Liver (tissue), 8 donors: ENCODE measurements at regions not wholly inside any gene's neighbourhood (a gene's known extent, or its start where the extent isn't known, plus 50 kb on each side); places are given as distances from the start of the nearest gene placed in this dataset.

ENCODE experiments used
- DNase-seq: peaks from one replicate; pipeline ENCODE4 v3.0.0-alpha.2; 2017; ENCODE audit warnings: low spot score
- H3K27ac ChIP-seq, 2 donors: one replicate each; pipeline ENCODE4 v1.7.0; 2013; ENCODE audit warnings: inconsistent platforms in 2 of 2, low read length in 2 of 2, control low read depth in 1 of 2, low read depth in 1 of 2, mild to moderate bottlenecking in 1 of 2
- H3K27me3 ChIP-seq, 4 donors: one replicate each; pipeline versions ENCODE4 v1.6.1 to v1.7.0; 2013; ENCODE audit warnings: low read length in 3 of 4, inconsistent platforms in 1 of 4, mild to moderate bottlenecking in 1 of 4, moderate library complexity in 1 of 4; ENCODE audit not compliant: control insufficient read depth in 4 of 4, insufficient read depth in 4 of 4
- H3K36me3 ChIP-seq, 4 donors: one replicate each; pipeline versions ENCODE4 v1.6.1 to v1.7.0; 2013; ENCODE audit warnings: low read length in 3 of 4, mild to moderate bottlenecking in 3 of 4, low read depth in 1 of 4, moderate library complexity in 1 of 4; ENCODE audit not compliant: control insufficient read depth in 4 of 4, insufficient read depth in 3 of 4
- H3K4me1 ChIP-seq, 4 donors: one replicate each; pipeline versions ENCODE4 v1.6.1 to v1.7.0; 2013; ENCODE audit warnings: low read length in 3 of 4, mild to moderate bottlenecking in 3 of 4, moderate library complexity in 1 of 4; ENCODE audit not compliant: control insufficient read depth in 4 of 4, insufficient read depth in 4 of 4
- H3K4me3 ChIP-seq, 3 donors: one replicate each; pipeline versions ENCODE4 v1.6.1 to v1.7.0; 2013; ENCODE audit warnings: low read length in 3 of 3, control low read depth in 1 of 3, low read depth in 1 of 3, mild to moderate bottlenecking in 1 of 3
- H3K9ac ChIP-seq, 2 donors: one replicate each; pipeline ENCODE4 v1.7.0; 2013; ENCODE audit warnings: low read length in 2 of 2, mild to moderate bottlenecking in 2 of 2, moderate library complexity in 2 of 2, control low read depth in 1 of 2, low read depth in 1 of 2
- H3K9me3 ChIP-seq, 4 donors: one replicate each; pipeline versions ENCODE4 v1.6.1 to v1.7.0; 2013; ENCODE audit warnings: low read length in 3 of 4; ENCODE audit not compliant: control insufficient read depth in 4 of 4
- FOXA1 ChIP-seq: IDR thresholded peaks from 2 replicates; pipeline ENCODE4 v1.6.1; 2016; ENCODE audit warnings: antibody characterized with exemption
- FOXA2 ChIP-seq: IDR thresholded peaks from 2 replicates; pipeline ENCODE4 v1.6.1; 2016; ENCODE audit warnings: antibody characterized with exemption
- HNF4A ChIP-seq, 2 donors: conservative IDR thresholded peaks; 2 replicates each; pipeline ENCODE4 v1.6.1; 2016; ENCODE audit warnings: antibody characterized with exemption in 2 of 2, mild to moderate bottlenecking in 2 of 2
- HNF4G ChIP-seq: IDR thresholded peaks from 2 replicates; pipeline ENCODE4 v1.6.1; 2016; ENCODE audit warnings: antibody characterized with exemption
- JUND ChIP-seq, 2 donors: IDR thresholded peaks; 2 replicates each; pipeline ENCODE4 v1.6.1; 2016; ENCODE audit warnings: antibody characterized with exemption in 2 of 2
- NR2F2 ChIP-seq: IDR thresholded peaks from 2 replicates; pipeline ENCODE4 v1.6.1; 2016; ENCODE audit warnings: antibody characterized with exemption
- RAD21 ChIP-seq, 2 donors: IDR thresholded peaks; 2 replicates each; pipeline ENCODE4 v1.6.1; 2016; ENCODE audit warnings: antibody characterized with exemption in 2 of 2, mild to moderate bottlenecking in 2 of 2
- TAF1 ChIP-seq: conservative IDR thresholded peaks from 2 replicates; pipeline ENCODE4 v1.6.1; 2016; ENCODE audit warnings: antibody characterized with exemption, mild to moderate bottlenecking
- WGBS: extraction: QIAGEN DNeasy Blood & Tissue Kit; methylation state at CpG from one replicate; pipeline ENCODE4 v1.1.7; 2013; 5-methylcytosine and 5-hydroxymethylcytosine counted together
- TF ChIP-seq, protein P1 (sequence below): fragments of 150-350 bp; IDR thresholded peaks from 2 replicates; pipeline ENCODE4 v1.5.1; 2017; ENCODE audit warnings: improper control_type of control experiment, low read depth, low read length; ENCODE audit not compliant: missing input control
- TF ChIP-seq, protein P2 (sequence below): IDR thresholded peaks from 2 replicates; pipeline ENCODE4 v1.6.1; 2016; ENCODE audit warnings: antibody characterized with exemption
- TF ChIP-seq, protein P3 (sequence below): IDR thresholded peaks from 2 replicates; pipeline ENCODE4 v1.6.1; 2016; ENCODE audit warnings: antibody characterized with exemption
- TF ChIP-seq, protein P4 (sequence below): IDR thresholded peaks from 2 replicates; pipeline ENCODE4 v1.6.1; 2016; ENCODE audit warnings: antibody characterized with exemption, mild to moderate bottlenecking
- donor health status: healthy.
- donor health status: healthy.
- donor health status: healthy.
- donor health status: healthy.
- donor health status: healthy.

DNA sequence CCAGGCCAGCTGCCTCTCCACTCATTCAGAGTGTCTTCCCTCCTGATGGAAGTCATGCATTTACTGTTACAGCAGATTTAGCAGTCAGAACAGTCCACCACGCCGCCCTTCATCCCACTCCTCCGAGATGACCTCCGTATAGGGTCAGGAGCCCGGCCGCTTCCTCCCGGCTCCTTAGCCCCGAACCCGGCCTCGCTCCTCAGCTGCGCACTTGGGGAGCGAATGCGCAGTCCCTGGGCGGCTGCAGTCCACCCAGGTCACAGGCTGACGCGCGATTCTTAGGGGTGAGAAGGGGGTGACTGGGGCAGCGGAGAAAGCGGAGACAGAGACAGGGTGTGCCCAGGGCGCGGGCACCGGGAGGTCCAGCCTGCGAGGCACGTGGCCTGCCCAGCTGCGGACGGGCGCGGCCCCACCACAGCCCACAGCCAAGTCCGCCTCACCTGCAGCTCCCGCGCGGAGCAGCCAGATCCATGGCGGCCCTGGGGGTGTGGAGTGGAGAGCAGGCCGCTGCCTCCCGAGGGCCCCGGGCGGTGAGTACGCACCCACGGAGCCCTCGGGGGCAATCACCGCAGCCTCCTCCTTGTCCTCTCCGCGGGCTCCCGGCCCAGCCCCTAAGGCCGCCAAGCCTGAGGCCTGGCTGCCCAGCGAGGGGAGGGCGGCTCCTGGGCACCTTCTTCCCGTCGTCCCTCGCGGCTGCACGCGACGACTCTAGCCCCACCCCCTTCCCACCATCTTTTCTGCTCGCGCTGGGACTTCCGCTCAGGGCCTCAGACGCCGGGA, 286.6 kb downstream of the BRD1 start (continued):
- TF ChIP-seq, protein P1, sequence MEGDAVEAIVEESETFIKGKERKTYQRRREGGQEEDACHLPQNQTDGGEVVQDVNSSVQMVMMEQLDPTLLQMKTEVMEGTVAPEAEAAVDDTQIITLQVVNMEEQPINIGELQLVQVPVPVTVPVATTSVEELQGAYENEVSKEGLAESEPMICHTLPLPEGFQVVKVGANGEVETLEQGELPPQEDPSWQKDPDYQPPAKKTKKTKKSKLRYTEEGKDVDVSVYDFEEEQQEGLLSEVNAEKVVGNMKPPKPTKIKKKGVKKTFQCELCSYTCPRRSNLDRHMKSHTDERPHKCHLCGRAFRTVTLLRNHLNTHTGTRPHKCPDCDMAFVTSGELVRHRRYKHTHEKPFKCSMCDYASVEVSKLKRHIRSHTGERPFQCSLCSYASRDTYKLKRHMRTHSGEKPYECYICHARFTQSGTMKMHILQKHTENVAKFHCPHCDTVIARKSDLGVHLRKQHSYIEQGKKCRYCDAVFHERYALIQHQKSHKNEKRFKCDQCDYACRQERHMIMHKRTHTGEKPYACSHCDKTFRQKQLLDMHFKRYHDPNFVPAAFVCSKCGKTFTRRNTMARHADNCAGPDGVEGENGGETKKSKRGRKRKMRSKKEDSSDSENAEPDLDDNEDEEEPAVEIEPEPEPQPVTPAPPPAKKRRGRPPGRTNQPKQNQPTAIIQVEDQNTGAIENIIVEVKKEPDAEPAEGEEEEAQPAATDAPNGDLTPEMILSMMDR: no peak
- TF ChIP-seq HNF4A (conservative IDR thresholded peaks at IDR 0.05) (no peak), RAD21 (IDR thresholded peaks at IDR 0.05) (no peak)
- TF ChIP-seq, protein P2, sequence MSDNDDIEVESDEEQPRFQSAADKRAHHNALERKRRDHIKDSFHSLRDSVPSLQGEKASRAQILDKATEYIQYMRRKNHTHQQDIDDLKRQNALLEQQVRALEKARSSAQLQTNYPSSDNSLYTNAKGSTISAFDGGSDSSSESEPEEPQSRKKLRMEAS: no peak

DNA sequence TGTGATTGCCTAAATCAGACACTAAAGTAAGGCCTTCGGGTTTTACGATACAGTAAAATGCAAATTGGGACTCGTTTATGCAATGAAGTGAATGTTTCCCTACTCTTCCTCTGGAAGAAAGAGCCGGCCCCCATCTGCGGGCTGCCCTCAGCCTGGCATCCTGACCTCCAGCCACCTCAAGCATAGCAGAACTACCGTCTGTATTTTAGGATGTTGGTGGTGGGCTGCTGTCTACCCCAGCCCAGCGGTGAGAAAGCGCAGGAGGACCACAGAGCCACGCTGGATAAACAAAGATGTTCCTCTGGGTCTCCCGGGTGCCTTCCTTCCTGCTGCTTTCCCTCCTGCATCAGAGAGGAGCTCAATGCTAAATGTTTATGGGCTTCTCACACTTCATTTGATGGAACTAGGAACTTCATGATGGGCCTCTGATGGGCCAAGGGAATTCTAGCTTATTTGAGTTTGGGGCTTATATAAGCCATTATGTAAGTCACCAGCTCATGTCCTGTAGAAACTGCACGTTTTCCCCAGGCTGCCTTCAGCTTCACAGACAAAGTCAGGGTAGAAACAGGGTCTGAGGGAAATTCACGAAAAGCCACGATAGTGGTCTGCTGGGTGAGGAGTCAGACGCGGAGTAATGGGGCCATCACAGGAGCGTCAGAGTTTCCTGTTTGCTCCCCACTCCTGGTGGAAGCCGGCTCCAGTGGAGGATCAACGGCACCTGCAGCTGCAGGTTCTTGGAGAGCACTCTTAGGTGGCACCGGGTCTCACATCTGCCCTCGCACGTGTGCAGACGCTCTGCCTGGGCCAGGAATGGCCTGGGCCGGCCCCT, 287.4 kb downstream of the BRD1 start:
- H3K4me3 ChIP-seq: no peak overlapping the region
- H3K36me3 ChIP-seq: no peaks in the 10 kb centered on the region
- no peaks in the 10 kb centered on the region for H3K27me3 ChIP-seq
- no peak overlapping the region for H3K9ac ChIP-seq
- no peaks in the 10 kb centered on the region for H3K9me3 ChIP-seq
- no peaks in the 10 kb centered on the region for H3K4me1 ChIP-seq
- TF ChIP-seq, protein P3, sequence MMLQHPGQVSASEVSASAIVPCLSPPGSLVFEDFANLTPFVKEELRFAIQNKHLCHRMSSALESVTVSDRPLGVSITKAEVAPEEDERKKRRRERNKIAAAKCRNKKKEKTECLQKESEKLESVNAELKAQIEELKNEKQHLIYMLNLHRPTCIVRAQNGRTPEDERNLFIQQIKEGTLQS: no peak
- TF ChIP-seq, protein P1: no peak
- no peak for TF ChIP-seq FOXA1
- TF ChIP-seq TAF1: no peak
- TF ChIP-seq NR2F2: no peak
- TF ChIP-seq FOXA2: no peak
- no peak for TF ChIP-seq HNF4G
- TF ChIP-seq, protein P4, sequence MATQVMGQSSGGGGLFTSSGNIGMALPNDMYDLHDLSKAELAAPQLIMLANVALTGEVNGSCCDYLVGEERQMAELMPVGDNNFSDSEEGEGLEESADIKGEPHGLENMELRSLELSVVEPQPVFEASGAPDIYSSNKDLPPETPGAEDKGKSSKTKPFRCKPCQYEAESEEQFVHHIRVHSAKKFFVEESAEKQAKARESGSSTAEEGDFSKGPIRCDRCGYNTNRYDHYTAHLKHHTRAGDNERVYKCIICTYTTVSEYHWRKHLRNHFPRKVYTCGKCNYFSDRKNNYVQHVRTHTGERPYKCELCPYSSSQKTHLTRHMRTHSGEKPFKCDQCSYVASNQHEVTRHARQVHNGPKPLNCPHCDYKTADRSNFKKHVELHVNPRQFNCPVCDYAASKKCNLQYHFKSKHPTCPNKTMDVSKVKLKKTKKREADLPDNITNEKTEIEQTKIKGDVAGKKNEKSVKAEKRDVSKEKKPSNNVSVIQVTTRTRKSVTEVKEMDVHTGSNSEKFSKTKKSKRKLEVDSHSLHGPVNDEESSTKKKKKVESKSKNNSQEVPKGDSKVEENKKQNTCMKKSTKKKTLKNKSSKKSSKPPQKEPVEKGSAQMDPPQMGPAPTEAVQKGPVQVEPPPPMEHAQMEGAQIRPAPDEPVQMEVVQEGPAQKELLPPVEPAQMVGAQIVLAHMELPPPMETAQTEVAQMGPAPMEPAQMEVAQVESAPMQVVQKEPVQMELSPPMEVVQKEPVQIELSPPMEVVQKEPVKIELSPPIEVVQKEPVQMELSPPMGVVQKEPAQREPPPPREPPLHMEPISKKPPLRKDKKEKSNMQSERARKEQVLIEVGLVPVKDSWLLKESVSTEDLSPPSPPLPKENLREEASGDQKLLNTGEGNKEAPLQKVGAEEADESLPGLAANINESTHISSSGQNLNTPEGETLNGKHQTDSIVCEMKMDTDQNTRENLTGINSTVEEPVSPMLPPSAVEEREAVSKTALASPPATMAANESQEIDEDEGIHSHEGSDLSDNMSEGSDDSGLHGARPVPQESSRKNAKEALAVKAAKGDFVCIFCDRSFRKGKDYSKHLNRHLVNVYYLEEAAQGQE: no peak
- TF ChIP-seq JUND (IDR thresholded peaks at IDR 0.05): no peak
- WGBS: 86% methylated on average over 23 of the region's 23 CpGs
- H3K27ac ChIP-seq: no peak overlapping the region
- DNase-seq: no peak
